Forelimb muscle (tissue), 1 donor: ENCODE measurements at regions not wholly inside any gene's neighbourhood (a gene's known extent, or its start where the extent isn't known, plus 50 kb on each side); places are given as distances from the start of the nearest gene placed in this dataset.

ENCODE experiments used
- DNase-seq: peaks from one replicate; pipeline ENCODE4 v3.0.0-alpha.2; 2013; ENCODE audit warnings: low read depth

- DNase-seq: no peak
Observed at GRCh38 chr10:130997267-130998045, 314.1 kb downstream of the TCERG1L start.

- no peak for DNase-seq
Observed at GRCh38 chr10:130998046-130998435, 313.5 kb downstream of the TCERG1L start.

DNA sequence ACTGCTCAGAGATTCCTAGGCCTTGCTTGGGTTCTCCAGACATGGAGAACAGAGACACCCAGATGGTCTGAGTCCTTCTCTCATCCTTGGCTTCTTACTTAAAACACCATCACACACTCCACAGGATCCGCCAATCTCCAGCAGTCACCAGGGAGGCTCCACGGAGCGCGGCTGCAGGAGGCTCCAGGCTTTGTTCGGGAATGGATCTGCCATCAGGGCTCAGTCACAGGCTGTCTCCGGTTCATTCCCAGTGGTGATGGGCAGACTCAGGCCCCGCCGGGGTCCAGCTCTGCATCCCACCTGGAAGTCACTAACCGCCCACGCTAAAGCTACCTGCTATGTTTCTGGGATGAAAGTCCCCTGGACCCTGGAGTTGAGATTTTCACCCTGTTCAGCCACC lies 312.9 kb downstream of the TCERG1L start:
- no peak for DNase-seq

DNA sequence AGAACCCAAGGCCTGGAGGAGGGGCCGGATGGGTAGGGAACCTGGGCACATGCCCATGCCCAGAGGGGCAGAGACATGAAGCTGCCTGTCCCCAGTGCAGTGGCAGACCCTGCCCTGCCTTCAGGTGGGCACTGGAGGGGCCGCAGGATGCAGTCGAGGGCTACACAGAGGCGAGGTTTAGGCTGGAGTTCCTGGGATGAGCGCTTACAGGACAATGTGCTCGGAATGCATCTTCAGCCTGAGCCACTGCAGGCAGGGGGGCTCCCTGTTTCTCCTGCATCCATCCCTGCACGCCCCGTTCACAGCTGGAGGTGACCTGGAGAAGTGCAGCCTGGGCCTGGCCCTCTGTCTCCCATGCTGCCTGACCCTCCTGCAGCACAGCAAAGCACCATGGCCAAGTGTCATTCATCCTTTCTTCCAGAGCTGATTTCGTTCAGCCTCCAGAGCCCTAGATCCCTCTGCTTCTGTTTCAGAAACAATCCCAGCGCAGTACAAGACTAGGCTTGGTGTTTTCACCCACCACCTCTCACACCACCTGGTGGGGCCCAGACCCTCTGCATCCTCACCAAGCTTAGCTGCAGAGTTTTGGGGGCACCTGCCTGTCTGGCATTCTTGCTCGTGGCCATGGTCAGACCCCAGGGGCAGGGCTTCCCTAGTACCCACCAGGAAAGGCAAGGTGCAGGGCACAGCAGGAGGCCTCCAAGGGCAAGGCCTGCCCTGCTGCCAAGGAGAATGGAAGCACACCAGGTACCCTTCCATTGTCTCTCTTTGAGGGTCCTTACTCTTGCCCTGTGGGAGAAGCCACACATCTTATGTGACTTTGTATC lies 311.9 kb downstream of the TCERG1L start:
- no peak for DNase-seq

DNA sequence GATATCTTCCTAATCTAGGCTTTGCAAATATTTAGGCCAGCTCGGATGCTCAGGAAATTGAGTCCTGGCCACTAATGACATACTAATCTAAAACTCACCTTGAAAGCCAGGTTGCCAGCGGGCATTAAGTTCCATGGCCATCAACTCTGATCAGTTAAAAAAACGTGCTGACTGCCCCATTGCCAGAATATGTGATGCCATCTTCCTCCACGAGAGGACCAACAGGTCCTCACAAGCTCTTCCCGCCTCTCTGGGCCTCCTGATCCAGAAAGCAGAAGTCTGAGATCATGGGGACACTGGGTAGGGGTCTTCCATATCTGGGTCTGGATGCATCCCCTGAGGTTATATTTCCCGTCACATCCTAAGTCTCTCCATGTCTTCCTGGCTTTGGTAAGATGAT lies 311.3 kb downstream of the TCERG1L start:
- DNase-seq: no peak

DNA sequence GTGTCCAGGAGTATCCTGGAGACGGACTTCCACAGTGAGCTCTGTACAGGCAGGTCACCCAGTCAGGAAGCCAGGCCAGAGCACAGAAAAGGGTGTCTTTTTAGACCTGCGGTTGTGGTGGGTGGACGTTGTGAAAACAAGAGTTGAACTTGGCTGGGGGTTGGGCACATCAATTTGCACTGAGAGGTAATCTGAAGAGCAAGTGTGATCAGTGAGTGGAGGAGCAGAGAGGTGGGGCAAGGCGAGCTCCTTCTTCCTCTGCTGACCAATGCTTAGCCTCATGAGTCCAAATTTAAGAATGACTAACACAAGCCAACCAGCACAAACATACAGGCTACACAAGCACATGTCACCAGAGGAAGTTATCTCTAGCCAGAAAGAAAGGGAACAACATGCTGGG lies 310.8 kb downstream of the TCERG1L start:
- DNase-seq: no peak

DNA sequence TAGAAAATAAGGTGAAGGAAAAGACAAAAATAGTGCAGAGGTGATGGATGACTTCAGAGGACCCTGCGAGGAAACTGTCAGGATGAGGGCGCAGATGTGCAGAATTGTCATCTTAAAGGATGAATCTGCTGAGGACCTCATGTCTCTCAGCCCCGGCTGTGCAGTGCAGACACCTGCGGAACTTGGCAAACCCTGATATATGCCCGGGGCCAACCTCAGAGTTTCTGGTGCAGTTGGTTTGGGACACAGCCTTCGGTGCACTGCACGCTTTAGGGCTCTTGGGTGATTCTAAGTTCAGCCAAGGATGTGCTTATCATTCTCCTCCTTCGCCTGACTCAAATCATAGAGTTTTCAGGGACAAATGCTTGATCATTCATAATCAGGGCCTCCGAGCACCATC lies 310.1 kb downstream of the TCERG1L start:
- no peak for DNase-seq

DNA sequence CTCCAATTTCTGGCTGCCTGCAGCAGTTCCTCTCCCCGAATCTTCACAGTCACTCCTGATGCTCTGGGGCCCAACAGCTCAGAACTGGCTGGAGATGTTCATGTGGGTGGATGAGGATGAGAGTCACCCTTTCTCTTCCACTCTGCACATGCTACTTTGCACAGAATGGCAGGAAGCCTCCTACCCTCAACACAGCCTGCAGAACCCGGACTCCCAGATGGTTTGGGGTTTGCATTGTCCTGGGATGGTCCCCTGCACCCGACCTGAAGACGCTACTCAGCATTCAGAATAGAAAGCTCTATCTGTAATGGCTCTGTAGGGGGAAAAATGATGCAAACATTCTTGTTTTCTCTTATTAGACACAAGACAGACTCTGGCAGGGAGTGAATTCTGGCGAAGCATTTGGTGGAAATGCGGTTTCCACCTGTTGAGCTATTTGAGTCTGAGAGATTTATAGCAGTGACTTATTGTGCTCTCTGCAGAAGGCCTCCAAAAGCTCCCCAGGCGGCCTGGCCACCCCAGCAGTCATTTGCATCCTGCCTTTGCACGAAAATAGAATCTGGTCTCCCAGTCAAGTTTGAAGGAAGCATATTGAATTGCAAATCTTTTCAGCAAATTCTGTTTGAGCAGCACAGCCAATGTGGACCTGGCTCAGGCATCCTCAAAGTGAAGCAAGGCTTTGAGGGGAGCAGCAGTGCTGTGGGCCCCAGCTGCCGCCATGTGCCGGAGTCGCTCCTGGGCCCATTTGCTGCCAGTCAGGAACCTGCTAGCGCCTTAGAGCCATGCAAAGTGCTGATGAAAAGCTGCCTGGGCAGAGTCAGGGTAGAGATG lies 309.3 kb downstream of the TCERG1L start:
- DNase-seq: no peak

DNA sequence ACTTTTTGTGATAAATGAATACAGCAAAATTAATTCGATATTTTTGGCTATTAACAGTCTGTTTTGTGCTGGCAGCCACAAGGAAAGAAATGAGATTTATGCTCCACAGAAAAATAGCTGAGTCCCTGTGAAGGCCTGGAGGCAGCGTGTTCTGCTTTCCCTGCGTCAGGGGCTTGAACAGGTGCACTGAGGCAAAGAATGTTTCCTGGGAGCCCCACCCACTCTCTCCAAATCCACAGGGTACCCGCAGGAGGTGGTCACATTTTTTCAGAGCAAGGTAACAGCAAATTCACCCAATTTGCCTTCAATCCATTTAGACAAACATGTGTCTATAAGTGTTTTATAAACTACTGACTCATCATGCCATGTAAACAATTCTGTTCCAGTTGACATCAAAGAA lies 308.1 kb downstream of the TCERG1L start:
- no peak for DNase-seq

DNA sequence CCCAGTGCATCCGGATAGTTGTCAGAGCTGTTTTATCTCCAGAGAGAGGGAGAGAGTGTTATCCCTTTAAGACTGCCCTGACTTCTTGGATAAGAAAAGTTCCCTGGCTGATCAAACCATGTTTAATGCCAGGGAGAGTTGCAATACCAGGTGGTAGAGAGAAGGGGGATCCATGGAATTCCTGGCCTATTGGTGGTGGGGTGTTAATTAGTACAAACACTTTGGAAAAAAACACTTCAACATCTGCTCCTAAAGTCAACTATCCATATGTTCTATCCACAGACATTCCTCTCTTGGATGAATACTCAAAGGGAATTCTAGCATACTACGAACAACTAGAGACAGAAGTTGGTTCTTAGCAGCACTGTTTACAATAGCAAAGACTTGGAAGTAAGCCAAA lies 307.2 kb downstream of the TCERG1L start:
- DNase-seq: no peak

DNA sequence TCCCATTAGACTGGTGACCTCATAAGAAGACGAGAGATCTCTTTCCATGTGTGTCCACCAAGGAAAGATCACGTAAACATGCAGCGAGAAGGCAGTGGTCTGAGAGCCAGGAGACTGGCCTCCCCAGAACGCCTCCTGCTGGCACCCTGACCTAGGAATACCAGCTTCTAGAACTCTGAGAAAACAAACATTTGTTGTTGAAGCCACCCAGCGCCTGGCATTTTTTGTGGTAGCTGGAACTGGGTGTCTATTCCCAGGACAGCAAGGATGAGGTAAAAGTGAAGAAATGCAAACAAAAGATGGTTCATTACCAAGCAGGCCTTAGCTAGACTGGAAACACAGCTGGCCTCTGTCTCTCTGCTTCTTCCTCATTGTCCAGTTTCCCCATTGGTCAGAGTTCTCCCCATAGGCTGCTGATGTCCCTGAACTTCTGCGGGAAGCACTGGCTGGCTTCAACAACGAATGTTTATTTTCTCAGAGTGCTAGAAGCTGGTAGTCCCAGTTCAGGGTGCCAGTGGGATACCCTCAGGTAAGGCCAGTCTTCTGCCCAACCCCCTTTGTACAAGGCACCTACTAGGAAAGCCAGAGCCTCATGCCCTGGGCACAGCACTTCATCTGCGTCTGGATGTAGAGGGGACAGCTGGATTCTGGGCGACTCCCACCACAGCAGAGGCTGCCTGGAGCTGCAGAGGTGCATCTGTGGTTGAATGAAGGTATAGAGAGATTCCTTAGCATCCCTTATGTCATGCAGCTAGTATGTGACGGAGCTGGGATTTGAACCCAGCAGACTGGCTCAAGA lies 304.9 kb downstream of the TCERG1L start:
- no peak for DNase-seq

- no peak for DNase-seq
Observed at GRCh38 chr10:131009791-131010190, 301.7 kb downstream of the TCERG1L start.

- no peak for DNase-seq
Observed at GRCh38 chr10:131010965-131011575, 300.5 kb downstream of the TCERG1L start.

DNA sequence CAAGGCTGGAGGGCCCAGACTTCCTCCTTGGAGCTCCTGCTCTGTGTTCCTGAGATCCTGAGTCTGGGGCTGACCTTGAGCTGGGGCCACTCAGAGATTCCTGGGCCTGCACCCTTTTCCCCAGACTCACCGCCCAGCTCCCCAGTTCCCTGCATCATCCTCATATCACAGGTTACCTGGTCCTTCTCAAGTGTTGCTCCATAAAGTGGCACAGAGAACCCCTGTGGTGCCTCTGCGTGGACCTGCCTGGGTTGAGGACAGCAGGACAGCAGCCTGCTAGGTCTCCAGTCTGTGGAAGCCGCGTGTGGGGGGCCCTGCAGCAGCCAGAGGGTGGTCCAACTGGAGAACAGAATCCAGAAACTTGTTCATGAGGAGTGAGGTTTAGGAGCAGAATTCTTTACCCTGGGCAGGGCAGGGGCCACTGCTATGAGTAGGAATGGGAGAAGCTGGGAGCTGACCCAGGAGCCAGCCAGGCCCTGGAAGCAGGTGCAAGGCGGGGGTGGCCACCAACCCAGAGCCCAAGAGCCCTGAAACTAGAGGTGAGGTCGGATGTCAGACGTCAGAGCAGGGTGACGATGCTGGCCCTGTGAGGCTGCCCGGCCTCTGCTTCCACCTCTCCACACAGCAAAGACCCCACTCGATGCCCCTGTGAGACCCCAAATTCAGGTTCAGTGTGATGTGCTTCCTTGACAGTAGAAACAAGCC lies 299.4 kb downstream of the TCERG1L start:
- DNase-seq: no peak

- no peak for DNase-seq
Observed at GRCh38 chr10:131012641-131012985, 298.9 kb downstream of the TCERG1L start.

GRCh38 chr10:131013281-131013912 lies 298.1 kb downstream of the TCERG1L start:
- no peak for DNase-seq

GRCh38 chr10:131014271-131014670 lies 297.2 kb downstream of the TCERG1L start:
- no peak for DNase-seq

DNA sequence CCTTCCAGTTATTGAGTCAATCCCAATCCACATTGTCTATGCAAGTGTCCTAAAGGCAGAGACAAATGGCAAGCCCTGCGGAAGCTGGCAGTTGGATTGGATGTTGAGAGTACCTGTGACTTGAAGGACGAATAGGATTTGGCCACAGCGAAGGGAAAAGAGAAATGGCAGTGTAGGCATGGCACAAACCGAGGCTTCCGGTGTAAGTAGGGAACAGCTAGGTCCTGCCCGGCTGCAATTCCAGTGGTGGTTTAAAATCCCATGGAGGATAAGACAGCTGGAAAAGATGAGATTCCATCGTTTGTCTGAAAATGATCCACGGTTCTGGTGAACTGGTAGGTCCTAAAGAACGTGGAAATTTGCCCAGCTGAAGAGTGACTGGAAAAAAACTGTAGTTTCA lies 296.2 kb downstream of the TCERG1L start:
- DNase-seq: no peak

GRCh38 chr10:131016556-131016955 lies 295.0 kb downstream of the TCERG1L start:
- no peak for DNase-seq
